ENCODE measurements at regions not wholly inside any gene's neighbourhood (a gene's known extent, or its start where the extent isn't known, plus 50 kb on each side); places are given as distances from the start of the nearest gene placed in this dataset.

GRCh38 chr5:23026252-23027170, 173.4 kb upstream of the CDH12 start:
- Mint-ChIP-seq H3K36me3 (no peaks in the 10 kb centered on the region), H3K9me3 (no peaks in the 10 kb centered on the region), H3K4me1 (no peaks in the 10 kb centered on the region), H3K4me3 (no peak overlapping the region), H3K27ac (no peak overlapping the region), H3K27me3 (no peaks in the 10 kb centered on the region)
- ATAC-seq, result no peak

GRCh38 chr5:23025629-23026233, 172.6 kb upstream of the CDH12 start:
- Mint-ChIP-seq H3K27me3 (no peaks in the 10 kb centered on the region), H3K4me3 (no peak overlapping the region), H3K4me1 (no peaks in the 10 kb centered on the region), H3K9me3 (no peaks in the 10 kb centered on the region), H3K27ac (no peak overlapping the region), H3K36me3 (no peaks in the 10 kb centered on the region)
- no peak for ATAC-seq

- ATAC-seq, result no peak
- H3K4me3 Mint-ChIP-seq, result no peak overlapping the region
- no peaks in the 10 kb centered on the region for H3K36me3 Mint-ChIP-seq
- no peaks in the 10 kb centered on the region for H3K4me1 Mint-ChIP-seq
- no peak overlapping the region for H3K27ac Mint-ChIP-seq
- no peaks in the 10 kb centered on the region for H3K27me3 Mint-ChIP-seq
- H3K9me3 Mint-ChIP-seq, result no peaks in the 10 kb centered on the region
Observed at GRCh38 chr5:23024470-23024869, 171.3 kb upstream of the CDH12 start.

GRCh38 chr5:23014825-23015224, 161.7 kb upstream of the CDH12 start:
- Mint-ChIP-seq H3K27me3 (no peaks in the 10 kb centered on the region), H3K27ac (no peak overlapping the region), H3K4me1 (peaks cover 17% of the 10 kb centered on the region), H3K9me3 (no peaks in the 10 kb centered on the region), H3K36me3 (no peaks in the 10 kb centered on the region), H3K4me3 (no peak overlapping the region)
- ATAC-seq, result no peak

- Mint-ChIP-seq H3K4me3 (no peak overlapping the region), H3K27ac (no peak overlapping the region), H3K36me3 (no peaks in the 10 kb centered on the region), H3K4me1 (peaks cover 17% of the 10 kb centered on the region), H3K9me3 (no peaks in the 10 kb centered on the region), H3K27me3 (no peaks in the 10 kb centered on the region)
- ATAC-seq, result no peak
Observed at GRCh38 chr5:23014266-23014665, 161.1 kb upstream of the CDH12 start.

- Mint-ChIP-seq H3K27me3 (no peaks in the 10 kb centered on the region), H3K9me3 (no peaks in the 10 kb centered on the region), H3K36me3 (no peaks in the 10 kb centered on the region), H3K4me1 (peaks cover 17% of the 10 kb centered on the region), H3K4me3 (peak overlapping the region; percentile 86), H3K27ac (peak overlapping the region; percentile 72)
- ATAC-seq, result no peak
Observed at GRCh38 chr5:23013395-23013998, 160.4 kb upstream of the CDH12 start.

GRCh38 chr5:23012842-23013241, 159.7 kb upstream of the CDH12 start:
- Mint-ChIP-seq H3K9me3 (no peaks in the 10 kb centered on the region), H3K27me3 (no peaks in the 10 kb centered on the region), H3K27ac (peak overlapping the region; percentile 72), H3K36me3 (no peaks in the 10 kb centered on the region), H3K4me1 (peaks cover 17% of the 10 kb centered on the region), H3K4me3 (peak overlapping the region; percentile 79)
- no peak for ATAC-seq

- Mint-ChIP-seq H3K4me1 (peaks cover 7% of the 10 kb centered on the region), H3K9me3 (no peaks in the 10 kb centered on the region), H3K27me3 (no peaks in the 10 kb centered on the region), H3K27ac (no peak overlapping the region), H3K4me3 (no peak overlapping the region), H3K36me3 (no peaks in the 10 kb centered on the region)
- ATAC-seq, result no peak
Observed at GRCh38 chr5:23007762-23008161, 154.6 kb upstream of the CDH12 start.

- no peak for ATAC-seq
- no peak overlapping the region for H3K27ac Mint-ChIP-seq
- no peak overlapping the region for H3K4me3 Mint-ChIP-seq
- peaks cover 2% of the 10 kb centered on the region for H3K4me1 Mint-ChIP-seq
- H3K9me3 Mint-ChIP-seq, result no peaks in the 10 kb centered on the region
- no peaks in the 10 kb centered on the region for H3K36me3 Mint-ChIP-seq
- no peaks in the 10 kb centered on the region for H3K27me3 Mint-ChIP-seq
Observed at GRCh38 chr5:23007236-23007635, 154.1 kb upstream of the CDH12 start.

- H3K36me3 Mint-ChIP-seq, result no peaks in the 10 kb centered on the region
- no peaks in the 10 kb centered on the region for H3K27me3 Mint-ChIP-seq
- no peak overlapping the region for H3K4me3 Mint-ChIP-seq
- no peak for ATAC-seq
- H3K9me3 Mint-ChIP-seq, result no peaks in the 10 kb centered on the region
- no peak overlapping the region for H3K27ac Mint-ChIP-seq
- H3K4me1 Mint-ChIP-seq, result no peaks in the 10 kb centered on the region
Observed at GRCh38 chr5:23001120-23001519, 148.0 kb upstream of the CDH12 start.

- no peaks in the 10 kb centered on the region for H3K27me3 Mint-ChIP-seq
- no peak overlapping the region for H3K4me3 Mint-ChIP-seq
Observed at GRCh38 chr5:22998774-22999173, 145.6 kb upstream of the CDH12 start.

GRCh38 chr5:22998362-22998761, 145.2 kb upstream of the CDH12 start:
- Mint-ChIP-seq H3K27ac (no peak overlapping the region), H3K9me3 (peaks cover 5% of the 10 kb centered on the region), H3K4me1 (no peaks in the 10 kb centered on the region), H3K4me3 (no peak overlapping the region), H3K27me3 (no peaks in the 10 kb centered on the region), H3K36me3 (no peaks in the 10 kb centered on the region)
- no peak for ATAC-seq

More at GRCh38 chr5:22998774-22999173, 145.6 kb upstream of the CDH12 start:
- no peak overlapping the region for H3K27ac Mint-ChIP-seq
- peaks cover 5% of the 10 kb centered on the region for H3K9me3 Mint-ChIP-seq
- no peaks in the 10 kb centered on the region for H3K36me3 Mint-ChIP-seq
- no peak for ATAC-seq
- H3K4me1 Mint-ChIP-seq, result no peaks in the 10 kb centered on the region

- H3K36me3 Mint-ChIP-seq, result no peaks in the 10 kb centered on the region
- H3K4me1 Mint-ChIP-seq, result no peaks in the 10 kb centered on the region
- H3K9me3 Mint-ChIP-seq, result peaks cover 6% of the 10 kb centered on the region
- no peak for ATAC-seq
- H3K27me3 Mint-ChIP-seq, result no peaks in the 10 kb centered on the region
- H3K27ac Mint-ChIP-seq, result no peak overlapping the region
- no peak overlapping the region for H3K4me3 Mint-ChIP-seq
Observed at GRCh38 chr5:22988937-22989336, 135.8 kb upstream of the CDH12 start.

GRCh38 chr5:22986281-22986680, 133.1 kb upstream of the CDH12 start:
- no peaks in the 10 kb centered on the region for H3K4me1 Mint-ChIP-seq
- no peak overlapping the region for H3K27ac Mint-ChIP-seq
- ATAC-seq, result no peak
- no peak overlapping the region for H3K4me3 Mint-ChIP-seq
- peaks cover 3% of the 10 kb centered on the region for H3K9me3 Mint-ChIP-seq
- no peaks in the 10 kb centered on the region for H3K27me3 Mint-ChIP-seq
- H3K36me3 Mint-ChIP-seq, result no peaks in the 10 kb centered on the region

GRCh38 chr5:22985446-22985845, 132.3 kb upstream of the CDH12 start:
- Mint-ChIP-seq H3K27ac (no peak overlapping the region), H3K9me3 (peaks cover 3% of the 10 kb centered on the region), H3K27me3 (no peaks in the 10 kb centered on the region), H3K36me3 (no peaks in the 10 kb centered on the region), H3K4me1 (no peaks in the 10 kb centered on the region), H3K4me3 (no peak overlapping the region)
- ATAC-seq, result no peak
